ENCODE measurements at regions not wholly inside any gene's neighbourhood (a gene's known extent, or its start where the extent isn't known, plus 50 kb on each side); places are given as distances from the start of the nearest gene placed in this dataset.

- TF ChIP-seq CTCF (conservative IDR thresholded peaks at IDR 0.05; ENCODE audit: low read depth in 2 of 2) (no peak), STAT1 (IDR thresholded peaks at IDR 0.05; ENCODE audit: unreplicated experiment) (no peak), REST (IDR thresholded peaks at IDR 0.05; ENCODE audit: unreplicated experiment) (no peak), EZH2 (IDR thresholded peaks at IDR 0.05; ENCODE audit: low read depth, unreplicated experiment) (no peak), POLR2AphosphoS5 (IDR thresholded peaks at IDR 0.05; ENCODE audit: low read depth) (no peak), EZH2phosphoT487 (IDR thresholded peaks at IDR 0.05; ENCODE audit: unreplicated experiment) (no peak), CREB1 (CRISPR knock-in tag; IDR thresholded peaks at IDR 0.05; ENCODE audit: low read depth) (no peak)
These were observed 859.3 kb upstream of the AMOT start for GRCh38 chrX:113699939-113700338.

All from GM23338 (cell line).